HG02885 (cell line): ENCODE measurements at regions not wholly inside any gene's neighbourhood (a gene's known extent, or its start where the extent isn't known, plus 50 kb on each side); places are given as distances from the start of the nearest gene placed in this dataset.

Source experiments
- ATAC-seq: cut with Tn5 transposase; IDR thresholded peaks from one replicate; pipeline ENCODE4 v1.9.1; 2021; ENCODE audit warnings: mild to moderate bottlenecking; ENCODE audit not compliant: unreplicated experiment, poor library complexity

DNA sequence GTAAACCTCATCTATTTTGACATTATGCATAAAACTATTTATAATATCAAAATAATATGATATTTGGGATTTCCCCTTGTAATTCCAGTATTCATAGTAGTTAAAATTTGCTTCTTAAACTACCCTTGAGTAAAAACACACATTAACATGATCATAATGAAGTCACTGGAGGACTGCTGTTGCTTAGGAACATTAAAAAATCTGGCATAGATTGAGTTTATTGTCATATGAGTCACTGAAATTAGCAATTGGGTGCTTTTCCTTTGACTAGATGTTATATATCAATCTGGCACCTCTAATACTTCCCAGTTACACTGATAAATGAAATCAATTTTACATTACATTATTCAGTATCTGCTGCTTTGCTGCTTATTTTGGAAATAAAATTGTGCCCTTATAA, 57.0 kb upstream of the ZC3H15 start:
- no peak for ATAC-seq

DNA sequence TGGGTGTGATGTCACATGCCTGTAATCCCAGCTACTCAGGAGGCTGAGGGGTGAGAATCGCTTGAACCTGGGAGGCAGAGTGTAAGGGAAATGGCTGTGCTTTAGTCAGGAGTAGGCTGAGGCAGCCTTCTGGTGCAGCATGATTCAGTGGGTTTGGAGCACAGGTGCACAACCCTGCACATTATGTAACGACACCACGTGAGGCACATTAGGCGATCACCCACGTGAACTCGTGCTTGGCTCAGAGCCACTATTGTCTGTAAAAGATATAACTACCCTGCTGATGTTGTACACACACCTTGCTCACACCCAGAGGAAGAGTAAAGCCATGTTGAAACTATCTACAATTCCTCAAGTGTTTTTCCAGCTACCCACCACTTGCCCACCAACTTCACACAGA, 54.8 kb upstream of the ZC3H15 start:
- no peak for ATAC-seq

DNA sequence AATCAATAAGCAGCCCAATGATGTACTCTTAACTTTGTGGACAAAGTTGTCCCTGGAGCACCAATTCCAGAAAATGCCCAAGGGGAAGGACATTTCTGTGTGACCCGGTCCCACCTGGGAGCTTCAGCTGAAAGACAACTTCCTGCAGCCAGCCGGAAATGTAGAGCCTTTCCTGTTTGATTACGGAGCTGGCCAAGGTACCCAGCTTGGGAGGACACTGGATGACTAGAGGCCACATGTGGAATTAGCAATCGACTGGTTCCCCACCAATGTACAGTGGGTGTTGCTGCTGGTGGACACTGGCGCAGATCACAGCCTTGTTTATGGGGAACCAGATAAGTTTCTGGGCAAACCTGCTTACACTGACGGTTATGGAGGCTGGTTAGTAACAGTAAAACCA, 53.0 kb upstream of the ZC3H15 start:
- no peak for ATAC-seq

DNA sequence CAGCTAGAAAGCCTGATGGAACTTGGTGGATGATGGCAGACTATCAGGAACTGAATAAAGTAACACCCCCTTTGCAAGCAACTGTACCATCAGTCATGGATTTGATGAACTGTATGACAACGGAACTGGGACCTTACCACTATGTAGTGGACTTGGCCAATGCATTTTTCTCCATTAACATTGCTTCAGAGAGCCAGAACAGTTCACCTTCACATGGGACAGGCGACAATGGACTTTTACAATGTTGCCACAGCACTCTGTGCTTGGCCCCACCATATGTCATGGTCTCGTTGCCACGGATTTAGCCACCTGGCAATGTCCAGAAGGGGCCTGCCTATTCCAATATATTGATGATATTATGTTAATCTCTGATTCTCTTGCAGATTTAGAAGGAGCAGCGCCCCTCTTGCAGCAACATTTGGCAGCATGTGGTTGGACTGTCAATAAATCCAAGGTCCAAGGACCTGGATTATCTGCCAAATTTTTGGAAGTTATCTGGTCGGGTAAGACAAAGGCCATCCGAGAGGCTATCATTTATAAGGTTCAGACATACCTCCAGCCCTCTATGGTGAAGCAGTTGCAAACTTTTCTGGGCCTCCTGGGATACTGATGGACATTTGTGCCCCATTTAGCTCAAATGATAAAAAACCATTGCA, 52.2 kb upstream of the ZC3H15 start:
- no peak for ATAC-seq
